SK-N-SH (cell line): ENCODE measurements at regions not wholly inside any gene's neighbourhood (a gene's known extent, or its start where the extent isn't known, plus 50 kb on each side); places are given as distances from the start of the nearest gene placed in this dataset.

Experiments used
- CTCF ChIA-PET: fragments of 300-600, 350-600 bp; formaldehyde crosslinking; extraction: SDS; loops from one replicate; lab custom pipeline; 2021; lab: Yijun Ruan, JAX
- POLR2A ChIA-PET: fragments of 350-600 bp; sonication (Branson Sonifier 250); formaldehyde crosslinking; extraction: SDS; loops from one replicate; lab custom pipeline; 2020; ENCODE audit warnings: antibody characterized with exemption, inconsistent platforms; lab: Yijun Ruan, JAX
- DNase-seq: peaks from one replicate; pipeline ENCODE4 v3.0.0; 2012
- H2AFZ ChIP-seq: fragments of 200-600 bp; sonication (generic); 2 replicates; pipeline ENCODE4 v1.8.1; 2016; ENCODE audit warnings: antibody characterized with exemption, mild to moderate bottlenecking, low read depth
- H3F3A ChIP-seq: fragments of 200-600 bp; sonication (generic); replicated peaks from 2 replicates; pipeline ENCODE3; 2016; ENCODE audit warnings: antibody characterized with exemption, mild to moderate bottlenecking; ENCODE audit not compliant: insufficient read depth
- H3K27ac ChIP-seq, 2 experiments: fragments of 200-500 bp in 1 of 2; fragments of 200-600 bp in 1 of 2; sonication (Bioruptor generic) in 1 of 2; sonication (generic), shearing (Covaris generic) in 1 of 2; 2 replicates each; pipeline versions ENCODE4 v1.5.1 to v1.6.1; 2014 to 2016; ENCODE audit warnings: low read depth in 2 of 2, inconsistent platforms in 1 of 2, low read length in 1 of 2, mild to moderate bottlenecking in 1 of 2, mixed read lengths in 1 of 2
- H3K27me3 ChIP-seq: fragments of 200-600 bp; sonication (generic), shearing (Covaris generic); 2 replicates; pipeline ENCODE4 v1.6.1; 2016; ENCODE audit warnings: mixed run types; ENCODE audit not compliant: insufficient read depth
- H3K36me3 ChIP-seq, 2 experiments: fragments of 200-500 bp in 1 of 2; fragments of 200-600 bp in 1 of 2; sonication (Bioruptor generic) in 1 of 2; sonication (generic) in 1 of 2; replicated peaks in 1 of 2; 2 replicates each; pipeline versions ENCODE3 to v1.5.1; 2014 to 2016; ENCODE audit warnings: low read length in 1 of 2, mild to moderate bottlenecking in 1 of 2; ENCODE audit not compliant: insufficient read depth in 2 of 2, control insufficient read depth in 1 of 2
- H3K4me1 ChIP-seq, 2 experiments: fragments of 200-500 bp in 1 of 2; fragments of 200-600 bp in 1 of 2; sonication (Bioruptor generic) in 1 of 2; sonication (generic), shearing (Covaris generic) in 1 of 2; 2 replicates each; pipeline versions ENCODE4 v1.5.1 to v1.6.1; 2014 to 2016; ENCODE audit warnings: low read depth in 1 of 2, low read length in 1 of 2, mixed run types in 1 of 2; ENCODE audit not compliant: insufficient read depth in 2 of 2, control insufficient read depth in 1 of 2
- H3K4me2 ChIP-seq: fragments of 200-600 bp; sonication (generic), shearing (Covaris generic); 2 replicates; pipeline ENCODE4 v1.6.1; 2017; ENCODE audit warnings: mixed run types
- H3K4me3 ChIP-seq, 2 experiments: fragments of 200-500 bp in 1 of 2; fragments of 200-600 bp in 1 of 2; sonication (Bioruptor generic) in 1 of 2; sonication (generic), shearing (Covaris generic) in 1 of 2; 2 replicates each; pipeline versions ENCODE4 v1.5.1 to v1.8.1; 2014 to 2016; ENCODE audit warnings: low read depth in 2 of 2, inconsistent platforms in 1 of 2, low read length in 1 of 2, mild to moderate bottlenecking in 1 of 2, mixed read lengths in 1 of 2, moderate library complexity in 1 of 2
- H3K79me2 ChIP-seq: fragments of 200-600 bp; sonication (generic); 2 replicates; pipeline ENCODE4 v1.8.1; 2017; ENCODE audit warnings: mild to moderate bottlenecking; ENCODE audit not compliant: insufficient read depth
- H3K9ac ChIP-seq: fragments of 200-600 bp; sonication (generic); 2 replicates; pipeline ENCODE4 v1.6.1; 2017; ENCODE audit warnings: mixed run types
- H3K9me2 ChIP-seq: fragments of 200-600 bp; sonication (generic); 2 replicates; pipeline ENCODE4 v1.6.1; 2017; ENCODE audit warnings: mixed run types
- H3K9me3 ChIP-seq: fragments of 200-600 bp; sonication (generic); 2 replicates; pipeline ENCODE4 v1.6.1; 2017; ENCODE audit warnings: mixed run types, mild to moderate bottlenecking, moderate library complexity
- H4K20me1 ChIP-seq: fragments of 200-600 bp; sonication (generic); 2 replicates; pipeline ENCODE4 v1.6.1; 2017; ENCODE audit warnings: mild to moderate bottlenecking, mixed run types; ENCODE audit not compliant: insufficient read depth
- ELF1 ChIP-seq: IDR thresholded peaks from 2 replicates; pipeline ENCODE4 v1.4.0; 2012
- FOXM1 ChIP-seq: IDR thresholded peaks from 2 replicates; pipeline ENCODE4 v1.4.0; 2012; ENCODE audit warnings: low read depth, mild to moderate bottlenecking
- GABPA ChIP-seq: IDR thresholded peaks from 2 replicates; pipeline ENCODE4 v1.4.0; 2012; ENCODE audit warnings: low read depth, mild to moderate bottlenecking
- GATA2 ChIP-seq: sonication (generic); formaldehyde crosslinking; IDR thresholded peaks from 2 replicates; pipeline ENCODE4 v1.5.0; 2020; ENCODE audit warnings: mild to moderate bottlenecking, missing genetic modification reagents
- MEF2A ChIP-seq: IDR thresholded peaks from 2 replicates; pipeline ENCODE4 v1.4.0; 2012; ENCODE audit warnings: low read depth, borderline replicate concordance
- NFIC ChIP-seq: IDR thresholded peaks from 2 replicates; pipeline ENCODE4 v1.4.0; 2012; ENCODE audit warnings: borderline replicate concordance
- RFX5 ChIP-seq: IDR thresholded peaks from 2 replicates; pipeline ENCODE4 v1.6.1; 2012; ENCODE audit warnings: mild to moderate bottlenecking, improper control_type of control experiment, low read length
- SMC3 ChIP-seq: IDR thresholded peaks from 2 replicates; pipeline ENCODE4 v1.6.1; 2012; ENCODE audit warnings: low read depth, low read length, improper control_type of control experiment
- TAF1 ChIP-seq: IDR thresholded peaks from 2 replicates; pipeline ENCODE4 v1.6.1; 2012; ENCODE audit warnings: low read depth, mild to moderate bottlenecking, low read length, moderate library complexity, borderline replicate concordance
- TCF12 ChIP-seq: IDR thresholded peaks from 2 replicates; pipeline ENCODE4 v1.4.0; 2012
- YY1 ChIP-seq: IDR thresholded peaks from 2 replicates; pipeline ENCODE4 v1.4.0; 2012; ENCODE audit warnings: low read depth, mild to moderate bottlenecking
- WGBS: methylation state at CpG from one replicate; pipeline ENCODE4 v1.1.6; 2017; ENCODE audit warnings: low lambda C conversion rate; 5-methylcytosine and 5-hydroxymethylcytosine counted together
- TF ChIP-seq, protein P1 (sequence below): IDR thresholded peaks from 2 replicates; pipeline ENCODE4 v1.4.0; 2012; ENCODE audit warnings: low read depth, borderline replicate concordance
- TF ChIP-seq, protein P2 (sequence below): fragments of 150-350 bp; IDR thresholded peaks from 2 replicates; pipeline ENCODE4 v1.6.1; 2016; ENCODE audit warnings: mild to moderate bottlenecking, low read depth, low read length
- TF ChIP-seq, protein P3 (sequence below): IDR thresholded peaks from 2 replicates; pipeline ENCODE4 v1.4.0; 2012; ENCODE audit warnings: low read depth, borderline replicate concordance

DNA sequence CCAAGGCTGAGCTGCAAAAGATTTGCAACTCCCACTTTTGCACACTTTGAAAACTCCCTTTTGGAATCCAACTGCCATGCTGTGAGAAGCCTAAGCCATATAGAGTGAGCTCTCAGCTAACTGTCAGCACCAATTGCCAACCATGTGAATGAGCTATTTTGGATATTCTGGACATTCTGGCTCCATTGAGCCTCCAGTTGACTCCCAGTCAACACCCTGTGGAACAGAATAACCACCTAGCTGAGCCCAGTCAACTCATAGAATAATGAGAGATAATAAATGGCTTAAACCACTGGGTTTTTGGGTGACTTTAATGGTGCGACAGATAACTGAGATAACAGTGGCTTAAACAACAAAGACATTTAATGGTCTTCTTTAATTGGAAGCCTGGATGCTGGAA, 210.1 kb downstream of the SUDS3 start:
- WGBS, result 29% methylated on average over 1 of the region's 1 CpG
- Histone ChIP-seq H4K20me1 (no peaks in the 10 kb centered on the region), H3K9ac (no peak overlapping the region), H3F3A (no peaks in the 10 kb centered on the region), H2AFZ (no peak overlapping the region), H3K27me3 (no peaks in the 10 kb centered on the region), H3K27ac (no peak overlapping the region), H3K4me2 (no peak overlapping the region), H3K79me2 (no peaks in the 10 kb centered on the region), H3K4me1 (no peaks in the 10 kb centered on the region), H3K9me2 (no peaks in the 10 kb centered on the region), H3K36me3 (no peaks in the 10 kb centered on the region), H3K9me3 (no peaks in the 10 kb centered on the region), H3K4me3 (no peak overlapping the region)
- no peak for DNase-seq
- TF ChIP-seq SMC3, result no peak
- TF ChIP-seq NFIC, result no peak
- TF ChIP-seq ELF1, result no peak
- no peak for TF ChIP-seq MEF2A
- TF ChIP-seq, protein P1, sequence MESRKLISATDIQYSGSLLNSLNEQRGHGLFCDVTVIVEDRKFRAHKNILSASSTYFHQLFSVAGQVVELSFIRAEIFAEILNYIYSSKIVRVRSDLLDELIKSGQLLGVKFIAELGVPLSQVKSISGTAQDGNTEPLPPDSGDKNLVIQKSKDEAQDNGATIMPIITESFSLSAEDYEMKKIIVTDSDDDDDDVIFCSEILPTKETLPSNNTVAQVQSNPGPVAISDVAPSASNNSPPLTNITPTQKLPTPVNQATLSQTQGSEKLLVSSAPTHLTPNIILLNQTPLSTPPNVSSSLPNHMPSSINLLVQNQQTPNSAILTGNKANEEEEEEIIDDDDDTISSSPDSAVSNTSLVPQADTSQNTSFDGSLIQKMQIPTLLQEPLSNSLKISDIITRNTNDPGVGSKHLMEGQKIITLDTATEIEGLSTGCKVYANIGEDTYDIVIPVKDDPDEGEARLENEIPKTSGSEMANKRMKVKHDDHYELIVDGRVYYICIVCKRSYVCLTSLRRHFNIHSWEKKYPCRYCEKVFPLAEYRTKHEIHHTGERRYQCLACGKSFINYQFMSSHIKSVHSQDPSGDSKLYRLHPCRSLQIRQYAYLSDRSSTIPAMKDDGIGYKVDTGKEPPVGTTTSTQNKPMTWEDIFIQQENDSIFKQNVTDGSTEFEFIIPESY, result no peak
- TF ChIP-seq, protein P2, sequence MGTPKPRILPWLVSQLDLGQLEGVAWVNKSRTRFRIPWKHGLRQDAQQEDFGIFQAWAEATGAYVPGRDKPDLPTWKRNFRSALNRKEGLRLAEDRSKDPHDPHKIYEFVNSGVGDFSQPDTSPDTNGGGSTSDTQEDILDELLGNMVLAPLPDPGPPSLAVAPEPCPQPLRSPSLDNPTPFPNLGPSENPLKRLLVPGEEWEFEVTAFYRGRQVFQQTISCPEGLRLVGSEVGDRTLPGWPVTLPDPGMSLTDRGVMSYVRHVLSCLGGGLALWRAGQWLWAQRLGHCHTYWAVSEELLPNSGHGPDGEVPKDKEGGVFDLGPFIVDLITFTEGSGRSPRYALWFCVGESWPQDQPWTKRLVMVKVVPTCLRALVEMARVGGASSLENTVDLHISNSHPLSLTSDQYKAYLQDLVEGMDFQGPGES, result no peak
- TF ChIP-seq TCF12, result no peak
- TF ChIP-seq FOXM1, result no peak
- TF ChIP-seq RFX5, result no peak
- ChIA-PET POLR2A (no interaction called here), CTCF (no interaction called here)

DNA sequence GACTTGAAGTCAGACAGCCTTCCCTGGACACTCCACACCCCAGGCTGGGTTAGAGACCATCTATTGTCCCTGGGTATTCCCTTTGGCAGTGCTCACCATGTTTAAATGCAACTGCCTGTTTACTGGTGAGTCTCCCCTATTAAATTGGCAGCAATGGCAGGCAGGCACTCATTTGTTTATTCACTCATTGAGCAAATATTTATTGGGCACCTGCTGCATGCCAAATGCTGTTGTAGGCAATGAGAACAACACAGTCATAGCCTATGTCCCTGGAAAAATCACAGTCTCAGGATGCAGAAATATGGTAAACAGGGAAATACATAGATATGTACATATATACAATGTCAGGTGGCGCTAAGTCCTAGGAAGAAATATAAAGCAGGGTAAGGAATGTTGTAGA, 212.8 kb downstream of the SUDS3 start:
- TF ChIP-seq GATA2 (CRISPR knock-in tag) (no peak), GABPA (no peak), TAF1 (no peak), YY1 (no peak)
- TF ChIP-seq, protein P3, sequence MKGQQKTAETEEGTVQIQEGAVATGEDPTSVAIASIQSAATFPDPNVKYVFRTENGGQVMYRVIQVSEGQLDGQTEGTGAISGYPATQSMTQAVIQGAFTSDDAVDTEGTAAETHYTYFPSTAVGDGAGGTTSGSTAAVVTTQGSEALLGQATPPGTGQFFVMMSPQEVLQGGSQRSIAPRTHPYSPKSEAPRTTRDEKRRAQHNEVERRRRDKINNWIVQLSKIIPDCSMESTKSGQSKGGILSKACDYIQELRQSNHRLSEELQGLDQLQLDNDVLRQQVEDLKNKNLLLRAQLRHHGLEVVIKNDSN, result no peak

More for the DNA sequence above, 212.8 kb downstream of the SUDS3 start:
- H3K4me1 ChIP-seq, result no peaks in the 10 kb centered on the region
- no peak overlapping the region for H3K4me2 ChIP-seq
- no peak overlapping the region for H3K27ac ChIP-seq
- ChIA-PET CTCF (no interaction called here), POLR2A (no interaction called here)
- no peaks in the 10 kb centered on the region for H4K20me1 ChIP-seq
- no peaks in the 10 kb centered on the region for H3F3A ChIP-seq
- WGBS, result 17% methylated on average over 1 of the region's 1 CpG
- no peaks in the 10 kb centered on the region for H3K27me3 ChIP-seq
- no peak overlapping the region for H2AFZ ChIP-seq
- no peak for DNase-seq
- no peaks in the 10 kb centered on the region for H3K36me3 ChIP-seq
- H3K9me3 ChIP-seq, result no peaks in the 10 kb centered on the region
- H3K9me2 ChIP-seq, result no peaks in the 10 kb centered on the region
- no peaks in the 10 kb centered on the region for H3K79me2 ChIP-seq
- H3K9ac ChIP-seq, result no peak overlapping the region
- no peak overlapping the region for H3K4me3 ChIP-seq
